Stomach (tissue), 4 donors: ENCODE measurements at regions not wholly inside any gene's neighbourhood (a gene's known extent, or its start where the extent isn't known, plus 50 kb on each side); places are given as distances from the start of the nearest gene placed in this dataset.

Source experiments
- CTCF ChIP-seq, 7 experiments: fragments of 450-650 bp in 4 of 7; fragments of 200-600 bp in 3 of 7; sonication (generic) in 3 of 7; IDR thresholded peaks; one replicate each; pipeline ENCODE4 v1.5.1; 2016 to 2019; ENCODE audit warnings: antibody characterized with exemption in 7 of 7, control low read depth in 2 of 7, mild to moderate bottlenecking in 1 of 7
- EP300 ChIP-seq: sonication (generic); formaldehyde crosslinking; IDR thresholded peaks from one replicate; pipeline ENCODE4 v1.6.1; 2017; ENCODE audit warnings: antibody characterized with exemption
- POLR2A ChIP-seq, 4 donors: fragments of 450-650 bp; IDR thresholded peaks; one replicate each; pipeline ENCODE4 v1.6.1; 2016; ENCODE audit warnings: antibody characterized with exemption in 4 of 4, control low read depth in 2 of 4, mild to moderate bottlenecking in 1 of 4, moderate library complexity in 1 of 4
- POLR2AphosphoS5 ChIP-seq, 3 donors: sonication (generic); formaldehyde crosslinking; IDR thresholded peaks; one replicate each; pipeline ENCODE4 v1.6.1; 2016; ENCODE audit warnings: antibody characterized with exemption in 3 of 3

- TF ChIP-seq CTCF (IDR thresholded peaks at IDR 0.05) (no peak), POLR2AphosphoS5 (IDR thresholded peaks at IDR 0.05) (no peak), POLR2A (IDR thresholded peaks at IDR 0.05) (no peak), EP300 (no peak)
Observed at GRCh38 chr11:19353287-19353850, 112.6 kb upstream of the E2F8 start.
